Thyroid gland (tissue), 4 donors: ENCODE measurements at regions not wholly inside any gene's neighbourhood (a gene's known extent, or its start where the extent isn't known, plus 50 kb on each side); places are given as distances from the start of the nearest gene placed in this dataset.

Source experiments
- CTCF ChIP-seq, 6 experiments: fragments of 200-600 bp in 3 of 6; fragments of 450-650 bp in 3 of 6; sonication (generic) in 3 of 6; IDR thresholded peaks; one replicate each; pipeline ENCODE4 v1.5.1; 2016 to 2019; ENCODE audit warnings: antibody characterized with exemption in 6 of 6, mild to moderate bottlenecking in 2 of 6, inconsistent platforms in 1 of 6, moderate library complexity in 1 of 6
- POLR2A ChIP-seq, 2 donors: fragments of 450-650 bp; IDR thresholded peaks; one replicate each; pipeline ENCODE4 v1.6.1; 2017; ENCODE audit warnings: antibody characterized with exemption in 2 of 2, mild to moderate bottlenecking in 2 of 2, moderate library complexity in 1 of 2

GRCh38 chr9:80556631-80557030 is 984.9 kb downstream of the TLE4 start:
- TF ChIP-seq POLR2A (IDR thresholded peaks at IDR 0.05) (no peak), CTCF (IDR thresholded peaks at IDR 0.05) (no peak)
